ENCODE measurements at regions not wholly inside any gene's neighbourhood (a gene's known extent, or its start where the extent isn't known, plus 50 kb on each side); places are given as distances from the start of the nearest gene placed in this dataset.

GRCh38 chrX:81378560-81378959, 176.7 kb downstream of the SH3BGRL start:
- Histone ChIP-seq H3K9me3 (no peaks in the 10 kb centered on the region), H3K4me1 (no peaks in the 10 kb centered on the region), H3K27ac (no peak overlapping the region), H3K27me3 (no peaks in the 10 kb centered on the region), H3K4me3 (no peak overlapping the region), H3K36me3 (ENCODE audit: low read depth, missing control alignments) (no peaks in the 10 kb centered on the region)
- intact Hi-C loops (cut with DNase I; ENCODE audit: low total_unique reads): no loop called here
- DNase-seq: no peak
- TF ChIP-seq POLR2A (IDR thresholded peaks at IDR 0.05) (no peak), CTCF (IDR thresholded peaks at IDR 0.05) (no peak)
- 29 to 33% methylated on average over 1 of the region's 1 CpG for WGBS, 2 donors

- no peak overlapping the region for H3K27ac ChIP-seq
- no peaks in the 10 kb centered on the region for H3K4me1 ChIP-seq
- intact Hi-C loops (cut with DNase I; ENCODE audit: low total_unique reads): no loop called here
Observed at GRCh38 chrX:81390237-81390636, 188.3 kb downstream of the SH3BGRL start.

GRCh38 chrX:81392396-81392795, 190.5 kb downstream of the SH3BGRL start:
- TF ChIP-seq POLR2A (IDR thresholded peaks at IDR 0.05): no peak
- TF ChIP-seq CTCF (IDR thresholded peaks at IDR 0.05): no peak
- no peaks in the 10 kb centered on the region for H3K4me1 ChIP-seq

More at GRCh38 chrX:81390237-81390636, 188.3 kb downstream of the SH3BGRL start:
- no peaks in the 10 kb centered on the region for H3K36me3 ChIP-seq (ENCODE audit: low read depth, missing control alignments)
- H3K27me3 ChIP-seq: no peaks in the 10 kb centered on the region
- DNase-seq: no peak
- no peak for TF ChIP-seq CTCF (IDR thresholded peaks at IDR 0.05)
- TF ChIP-seq POLR2A (IDR thresholded peaks at IDR 0.05): no peak
- H3K4me3 ChIP-seq: no peak overlapping the region
- H3K9me3 ChIP-seq: no peaks in the 10 kb centered on the region

GRCh38 chrX:81405781-81406180, 203.9 kb downstream of the SH3BGRL start:
- Histone ChIP-seq H3K36me3 (ENCODE audit: low read depth, missing control alignments) (no peaks in the 10 kb centered on the region), H3K9me3 (no peaks in the 10 kb centered on the region), H3K4me3 (no peak overlapping the region), H3K4me1 (no peaks in the 10 kb centered on the region), H3K27ac (no peak overlapping the region), H3K27me3 (no peaks in the 10 kb centered on the region)
- DNase-seq: no peak
- intact Hi-C loops (cut with DNase I; ENCODE audit: low total_unique reads): no loop called here
- TF ChIP-seq CTCF (IDR thresholded peaks at IDR 0.05) (no peak), POLR2A (IDR thresholded peaks at IDR 0.05) (no peak)

More at GRCh38 chrX:81392396-81392795, 190.5 kb downstream of the SH3BGRL start:
- no peaks in the 10 kb centered on the region for H3K9me3 ChIP-seq
- no peaks in the 10 kb centered on the region for H3K36me3 ChIP-seq (ENCODE audit: low read depth, missing control alignments)
- DNase-seq: no peak
- H3K27ac ChIP-seq: no peak overlapping the region
- H3K27me3 ChIP-seq: no peaks in the 10 kb centered on the region
- H3K4me3 ChIP-seq: no peak overlapping the region
- intact Hi-C loops (cut with DNase I; ENCODE audit: low total_unique reads): no loop called here

GRCh38 chrX:81411517-81411916, 209.6 kb downstream of the SH3BGRL start:
- H3K9me3 ChIP-seq: no peaks in the 10 kb centered on the region
- H3K27me3 ChIP-seq: no peaks in the 10 kb centered on the region
- DNase-seq: no peak
- no peaks in the 10 kb centered on the region for H3K4me1 ChIP-seq
- H3K4me3 ChIP-seq: no peak overlapping the region
- TF ChIP-seq CTCF (IDR thresholded peaks at IDR 0.05) (no peak), POLR2A (IDR thresholded peaks at IDR 0.05) (no peak)
- intact Hi-C loops (cut with DNase I; ENCODE audit: low total_unique reads): no loop called here
- no peak overlapping the region for H3K27ac ChIP-seq
- H3K36me3 ChIP-seq (ENCODE audit: low read depth, missing control alignments): no peaks in the 10 kb centered on the region
